ENCODE measurements at regions not wholly inside any gene's neighbourhood (a gene's known extent, or its start where the extent isn't known, plus 50 kb on each side); places are given as distances from the start of the nearest gene placed in this dataset.

DNA sequence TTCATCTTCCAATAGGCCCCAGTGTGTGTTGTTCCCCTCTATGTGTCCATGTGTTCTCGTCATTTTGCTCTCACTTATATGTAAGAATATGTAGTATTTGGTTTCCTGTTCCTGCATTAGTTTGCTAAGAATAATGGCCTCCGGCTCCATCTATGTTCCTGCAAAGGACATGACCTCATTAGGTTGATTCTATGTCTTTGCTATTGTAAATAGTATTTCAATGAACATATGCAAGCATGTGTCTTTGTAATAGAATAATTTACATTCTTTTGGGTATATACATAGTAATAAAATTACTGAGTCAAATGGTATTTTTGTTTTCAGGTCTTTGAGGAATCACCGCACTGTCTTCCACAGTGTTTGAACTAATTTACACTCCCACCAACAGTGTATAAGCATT lies 202.9 kb upstream of the KIRREL3 start:
- no peak for DNase-seq (ENCODE audit: low spot score)
- TF ChIP-seq, protein P1, sequence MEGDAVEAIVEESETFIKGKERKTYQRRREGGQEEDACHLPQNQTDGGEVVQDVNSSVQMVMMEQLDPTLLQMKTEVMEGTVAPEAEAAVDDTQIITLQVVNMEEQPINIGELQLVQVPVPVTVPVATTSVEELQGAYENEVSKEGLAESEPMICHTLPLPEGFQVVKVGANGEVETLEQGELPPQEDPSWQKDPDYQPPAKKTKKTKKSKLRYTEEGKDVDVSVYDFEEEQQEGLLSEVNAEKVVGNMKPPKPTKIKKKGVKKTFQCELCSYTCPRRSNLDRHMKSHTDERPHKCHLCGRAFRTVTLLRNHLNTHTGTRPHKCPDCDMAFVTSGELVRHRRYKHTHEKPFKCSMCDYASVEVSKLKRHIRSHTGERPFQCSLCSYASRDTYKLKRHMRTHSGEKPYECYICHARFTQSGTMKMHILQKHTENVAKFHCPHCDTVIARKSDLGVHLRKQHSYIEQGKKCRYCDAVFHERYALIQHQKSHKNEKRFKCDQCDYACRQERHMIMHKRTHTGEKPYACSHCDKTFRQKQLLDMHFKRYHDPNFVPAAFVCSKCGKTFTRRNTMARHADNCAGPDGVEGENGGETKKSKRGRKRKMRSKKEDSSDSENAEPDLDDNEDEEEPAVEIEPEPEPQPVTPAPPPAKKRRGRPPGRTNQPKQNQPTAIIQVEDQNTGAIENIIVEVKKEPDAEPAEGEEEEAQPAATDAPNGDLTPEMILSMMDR (IDR thresholded peaks at IDR 0.05; ENCODE audit: extremely low read depth, missing control alignments) = no peak

DNA sequence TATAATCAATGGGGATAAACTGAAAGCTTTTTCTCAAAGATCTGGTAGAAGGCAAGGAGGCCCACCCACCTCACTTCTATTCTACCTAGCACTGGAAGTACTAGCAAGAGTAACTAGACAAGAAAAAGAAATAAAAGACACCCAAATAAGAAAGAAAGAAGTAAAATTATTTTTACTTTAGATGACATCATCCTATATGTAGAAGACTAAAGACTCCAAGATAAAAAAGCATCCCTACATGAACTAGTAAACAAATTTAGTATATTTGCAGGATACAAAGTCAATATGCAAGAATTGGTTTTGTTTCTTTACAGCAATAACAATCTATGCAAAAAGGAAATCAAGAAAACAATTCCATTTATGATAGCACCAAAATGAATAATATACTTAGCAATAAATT lies 201.5 kb upstream of the KIRREL3 start:
- no peak for DNase-seq (ENCODE audit: low spot score)
- TF ChIP-seq, protein P1 (IDR thresholded peaks at IDR 0.05; ENCODE audit: extremely low read depth, missing control alignments) = no peak

DNA sequence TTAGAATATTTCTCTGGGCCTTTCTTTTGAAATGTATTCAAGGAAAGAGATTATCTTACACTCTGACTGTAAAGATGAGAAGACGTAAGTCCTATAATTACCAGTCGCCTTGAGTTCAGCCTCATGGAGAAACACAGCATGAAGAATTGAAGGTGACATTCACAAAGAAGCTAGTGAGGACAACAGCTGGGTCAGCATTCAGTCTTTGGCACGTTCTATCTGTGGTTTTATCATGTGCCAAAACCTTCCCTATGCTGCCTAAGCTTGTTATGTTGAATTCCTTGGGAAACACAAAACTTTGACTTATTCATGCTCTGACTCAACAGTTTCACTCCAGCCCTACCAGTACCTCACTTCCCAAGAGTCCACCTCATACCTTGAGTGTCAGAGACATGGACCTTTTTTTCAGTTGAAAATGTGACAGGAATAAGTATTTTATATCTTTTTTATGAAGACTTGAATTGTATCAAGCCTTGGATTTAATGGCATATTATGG lies 198.8 kb upstream of the KIRREL3 start:
- TF ChIP-seq, protein P1 (IDR thresholded peaks at IDR 0.05; ENCODE audit: extremely low read depth, missing control alignments) = no peak
- no peak for DNase-seq (ENCODE audit: low spot score)

DNA sequence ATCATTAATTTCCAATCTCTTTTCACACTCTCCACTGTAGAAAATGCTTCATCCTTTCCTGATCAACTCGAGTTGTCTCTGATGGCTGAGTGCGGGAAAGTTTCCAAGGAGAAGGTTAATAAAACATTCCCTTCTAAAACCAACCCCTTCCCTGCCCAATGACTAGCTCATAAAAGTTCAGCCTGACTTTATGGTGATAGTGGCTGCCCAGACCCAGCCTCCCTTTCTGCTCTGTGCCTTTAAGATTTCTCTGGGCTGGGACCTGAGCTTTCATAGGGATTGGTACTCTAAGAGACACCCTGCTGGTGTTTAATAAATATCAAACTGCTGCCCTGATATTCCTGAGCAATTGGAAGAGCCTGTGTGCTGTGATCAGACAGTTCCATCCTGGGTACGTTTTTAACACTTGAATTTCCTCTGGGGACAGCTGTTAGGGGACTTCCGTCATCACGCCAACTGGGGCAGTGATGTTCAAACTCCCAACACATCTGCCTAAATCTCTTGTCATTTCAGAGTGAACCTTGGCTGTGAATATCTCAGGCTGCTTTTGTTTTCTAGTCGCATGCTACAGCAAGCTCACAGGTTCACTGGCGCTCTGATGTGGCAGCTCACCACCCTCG lies 195.0 kb upstream of the KIRREL3 start:
- no peak for DNase-seq (ENCODE audit: low spot score)
- TF ChIP-seq, protein P1 (IDR thresholded peaks at IDR 0.05; ENCODE audit: extremely low read depth, missing control alignments) = no peak

DNA sequence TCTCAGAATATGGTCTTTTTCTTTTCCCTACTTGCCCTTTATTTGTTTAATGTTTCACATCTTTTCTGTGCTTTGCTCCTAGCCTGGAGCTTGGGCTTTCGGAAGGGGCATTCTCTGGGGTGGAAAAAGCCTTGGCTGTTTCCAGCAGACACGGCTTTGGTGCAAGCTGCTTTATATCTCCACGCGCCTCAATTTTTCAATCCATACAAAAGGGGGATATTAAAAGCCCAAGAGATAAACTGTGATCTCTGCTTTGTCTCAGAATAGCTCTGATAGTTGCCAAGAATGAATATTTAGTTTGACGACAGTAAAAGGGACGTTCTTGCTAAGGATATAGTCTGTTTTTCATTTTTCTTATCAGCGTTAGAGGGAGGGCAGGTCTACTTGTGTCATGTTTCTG lies 194.0 kb upstream of the KIRREL3 start:
- TF ChIP-seq, protein P1 (IDR thresholded peaks at IDR 0.05; ENCODE audit: extremely low read depth, missing control alignments) = no peak
- DNase-seq (ENCODE audit: low spot score) = no peak

DNA sequence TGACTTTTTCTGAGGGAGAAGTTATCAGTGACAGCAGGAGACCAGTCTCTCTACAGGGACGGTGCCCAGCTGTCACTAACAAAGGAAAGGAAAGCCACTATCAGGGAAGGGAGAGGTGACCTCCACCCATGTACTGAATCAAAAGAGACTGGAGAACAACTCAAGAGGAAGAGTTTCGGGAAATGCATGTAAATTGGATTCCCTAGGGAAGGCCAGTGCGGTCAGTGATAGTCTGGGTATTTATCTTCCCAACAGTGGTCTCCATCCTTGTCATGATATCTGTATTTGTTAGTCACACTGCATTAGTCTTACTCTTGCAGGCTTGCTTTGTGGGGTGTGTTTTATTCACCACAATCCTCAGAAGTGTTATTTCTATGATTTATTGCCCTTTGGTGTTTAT lies 193.4 kb upstream of the KIRREL3 start:
- TF ChIP-seq, protein P1 (IDR thresholded peaks at IDR 0.05; ENCODE audit: extremely low read depth, missing control alignments) = no peak
- no peak for DNase-seq (ENCODE audit: low spot score)

DNA sequence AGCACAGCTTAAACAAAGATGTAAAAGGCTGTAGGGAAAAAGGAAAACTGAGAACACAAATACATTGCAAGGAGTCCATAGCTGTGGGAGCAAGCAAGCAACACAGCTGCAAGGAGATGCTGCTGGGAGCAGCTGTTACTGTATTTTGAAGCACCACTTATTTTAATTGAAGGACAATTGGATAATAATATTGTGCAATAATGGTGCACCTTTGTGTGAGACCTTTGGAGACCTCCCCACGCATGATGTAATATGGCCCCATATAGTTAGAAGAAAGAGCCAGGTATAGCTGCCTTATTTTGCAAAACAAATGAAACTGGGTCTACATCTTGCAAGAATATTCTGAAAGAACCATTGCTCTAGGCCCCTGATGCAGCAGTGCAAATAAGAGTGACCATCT lies 191.1 kb upstream of the KIRREL3 start:
- TF ChIP-seq, protein P1 (IDR thresholded peaks at IDR 0.05; ENCODE audit: extremely low read depth, missing control alignments) = no peak
- no peak for DNase-seq (ENCODE audit: low spot score)

All from GM20000 (cell line).